Mucosa of rectum (tissue), 2 donors: ENCODE measurements at regions not wholly inside any gene's neighbourhood (a gene's known extent, or its start where the extent isn't known, plus 50 kb on each side); places are given as distances from the start of the nearest gene placed in this dataset.

Experiments used
- H3K27ac ChIP-seq, 2 donors: one replicate each; pipeline ENCODE4 v1.7.0; 2013; ENCODE audit warnings: inconsistent platforms in 2 of 2, low read depth in 2 of 2, low read length in 2 of 2
- H3K27me3 ChIP-seq, 2 donors: one replicate each; pipeline ENCODE4 v1.7.0; 2013; ENCODE audit warnings: low read length in 2 of 2; ENCODE audit not compliant: control insufficient read depth in 2 of 2, insufficient read depth in 2 of 2
- H3K36me3 ChIP-seq, 2 donors: one replicate each; pipeline ENCODE4 v1.7.0; 2013; ENCODE audit warnings: low read length in 2 of 2; ENCODE audit not compliant: control insufficient read depth in 2 of 2, insufficient read depth in 2 of 2
- H3K4me1 ChIP-seq, 2 donors: one replicate each; pipeline ENCODE4 v1.7.0; 2013; ENCODE audit warnings: low read length in 2 of 2, mild to moderate bottlenecking in 1 of 2; ENCODE audit not compliant: control insufficient read depth in 2 of 2, insufficient read depth in 2 of 2
- H3K4me3 ChIP-seq, 2 donors: one replicate each; pipeline ENCODE4 v1.7.0; 2013; ENCODE audit warnings: low read length in 2 of 2
- H3K9ac ChIP-seq, 2 donors: one replicate each; pipeline ENCODE4 v1.7.0; 2013; ENCODE audit warnings: low read length in 2 of 2, low read depth in 1 of 2, mild to moderate bottlenecking in 1 of 2
- H3K9me3 ChIP-seq, 2 donors: one replicate each; pipeline ENCODE4 v1.7.0; 2013; ENCODE audit warnings: low read length in 2 of 2; ENCODE audit not compliant: control insufficient read depth in 2 of 2
- donor health status: healthy.
- donor health status: Normal muscosa, but diverticular disease.

DNA sequence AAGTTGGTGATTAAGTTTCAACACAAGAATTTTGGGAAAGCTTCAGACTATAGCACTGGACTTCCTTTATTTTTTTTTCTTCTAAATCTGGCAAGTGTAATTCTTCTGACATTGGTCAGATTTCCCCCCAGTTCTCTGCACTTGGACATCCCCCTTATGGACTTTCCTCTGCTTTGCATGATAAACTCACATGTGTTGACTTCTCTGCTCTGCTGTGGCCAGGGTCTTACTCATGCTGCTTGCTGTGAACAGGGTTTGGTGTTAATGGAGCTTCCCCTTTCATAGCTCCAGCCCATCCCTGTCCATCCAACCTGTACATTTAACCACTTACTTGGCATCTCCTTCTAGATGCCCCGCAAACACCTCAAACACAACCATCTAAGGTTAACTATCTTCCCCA, 70.5 kb upstream of the SPATA13 start:
- Histone ChIP-seq H3K4me1 (peaks cover 4 to 8% of the 10 kb centered on the region in 2 donors), H3K36me3 (no peaks in the 10 kb centered on the region), H3K27ac (no peak overlapping the region), H3K9ac (no peak overlapping the region), H3K4me3 (no peak overlapping the region), H3K9me3 (no peaks in the 10 kb centered on the region), H3K27me3 (no peaks in the 10 kb centered on the region)

DNA sequence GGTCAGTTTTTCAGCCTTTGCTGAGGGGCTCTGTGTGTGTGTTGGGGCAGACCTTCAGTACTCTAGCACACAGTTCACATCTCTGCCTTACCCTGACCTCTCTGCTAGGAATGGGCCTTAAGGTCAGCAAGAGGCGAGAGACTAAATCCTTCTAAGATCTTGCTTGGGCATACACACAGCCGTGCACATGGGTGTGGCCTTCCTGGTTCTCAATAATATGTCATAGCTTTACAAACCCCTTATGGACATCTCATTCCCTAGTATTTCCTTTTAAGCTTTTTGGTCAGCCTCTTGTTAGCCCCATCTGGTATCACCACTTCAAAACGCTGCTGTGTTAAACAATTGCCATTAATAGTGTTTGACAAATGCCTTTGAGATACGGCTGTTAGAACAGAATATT, 69.4 kb upstream of the SPATA13 start:
- Histone ChIP-seq H3K27me3 (no peaks in the 10 kb centered on the region), H3K9ac (no peak overlapping the region), H3K4me3 (no peak overlapping the region), H3K9me3 (no peaks in the 10 kb centered on the region), H3K36me3 (no peaks in the 10 kb centered on the region), H3K4me1 (peaks cover 4 to 8% of the 10 kb centered on the region in 2 donors), H3K27ac (no peak overlapping the region)

DNA sequence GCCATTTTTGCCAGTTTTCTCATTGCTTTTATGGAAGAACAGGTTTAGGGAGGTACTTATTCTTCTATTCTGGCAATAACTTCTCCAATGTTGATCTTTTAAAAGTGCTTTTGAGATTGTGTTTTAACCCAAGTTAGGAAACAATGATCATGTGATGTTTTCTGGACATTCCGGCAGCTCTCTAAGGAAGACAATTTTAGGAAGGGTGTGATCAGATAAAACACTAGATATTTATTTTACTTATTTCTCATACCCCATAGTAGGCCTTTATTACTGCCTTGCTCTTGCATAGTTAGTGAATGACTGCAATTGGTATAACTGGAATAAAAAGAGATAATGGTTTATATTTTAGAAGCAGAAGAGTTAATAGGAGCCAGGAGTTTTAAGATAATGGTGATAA, 68.4 kb upstream of the SPATA13 start:
- no peak overlapping the region for H3K4me3 ChIP-seq
- peaks cover 4 to 8% of the 10 kb centered on the region in 2 donors for H3K4me1 ChIP-seq
- H3K36me3 ChIP-seq: no peaks in the 10 kb centered on the region
- no peak overlapping the region for H3K27ac ChIP-seq
- H3K27me3 ChIP-seq: no peaks in the 10 kb centered on the region
- no peak overlapping the region for H3K9ac ChIP-seq
- no peaks in the 10 kb centered on the region for H3K9me3 ChIP-seq

DNA sequence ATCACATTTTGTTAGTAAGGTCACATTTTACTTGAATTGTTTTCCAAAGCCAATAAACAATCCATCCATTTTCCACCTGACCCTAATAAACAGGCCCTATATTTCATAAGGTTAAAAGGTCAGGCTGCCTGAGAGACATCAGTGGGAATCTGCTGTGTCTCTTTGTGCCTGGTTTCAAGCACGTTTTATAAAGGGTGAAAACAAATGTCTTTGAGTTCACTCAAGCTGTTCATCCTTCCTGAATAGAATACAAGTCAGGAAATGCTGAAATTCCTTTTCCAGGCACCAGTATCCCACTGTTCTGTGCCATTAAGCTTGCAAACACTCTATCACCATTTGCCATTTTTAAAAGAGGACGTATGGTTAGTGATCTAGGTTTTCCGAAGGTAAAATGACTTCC, 67.5 kb upstream of the SPATA13 start:
- H3K4me1 ChIP-seq: peaks cover 0 to under 1% of the 10 kb centered on the region in 2 donors
- H3K4me3 ChIP-seq: no peak overlapping the region
- H3K27me3 ChIP-seq: no peaks in the 10 kb centered on the region
- H3K27ac ChIP-seq: no peak overlapping the region
- no peaks in the 10 kb centered on the region for H3K9me3 ChIP-seq
- H3K36me3 ChIP-seq: no peaks in the 10 kb centered on the region
- H3K9ac ChIP-seq: no peak overlapping the region

DNA sequence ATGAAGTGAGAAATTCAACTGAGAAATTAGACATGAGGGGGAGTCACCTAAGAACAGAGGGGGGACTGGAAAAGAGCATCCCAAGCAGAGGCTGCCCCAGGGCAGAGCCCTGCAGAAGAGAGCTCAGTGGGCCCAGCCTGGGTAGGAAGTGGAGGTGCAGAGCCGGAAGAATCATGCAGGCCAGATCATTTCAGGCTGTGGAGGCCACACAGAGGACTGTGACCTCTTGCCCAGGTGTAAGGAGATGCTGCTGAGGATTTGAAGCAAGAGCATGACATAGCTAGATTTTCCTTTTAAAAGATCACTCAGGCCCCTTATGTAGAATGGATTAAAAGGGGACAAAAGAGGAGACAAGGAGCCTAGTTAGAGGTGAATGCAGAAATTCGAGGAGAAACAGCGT, 63.9 kb upstream of the SPATA13 start:
- Histone ChIP-seq H3K36me3 (no peaks in the 10 kb centered on the region), H3K27ac (no peak overlapping the region), H3K9ac (no peak overlapping the region), H3K9me3 (no peaks in the 10 kb centered on the region), H3K27me3 (no peaks in the 10 kb centered on the region), H3K4me3 (no peak overlapping the region), H3K4me1 (peaks cover 0 to 4% of the 10 kb centered on the region in 2 donors)

DNA sequence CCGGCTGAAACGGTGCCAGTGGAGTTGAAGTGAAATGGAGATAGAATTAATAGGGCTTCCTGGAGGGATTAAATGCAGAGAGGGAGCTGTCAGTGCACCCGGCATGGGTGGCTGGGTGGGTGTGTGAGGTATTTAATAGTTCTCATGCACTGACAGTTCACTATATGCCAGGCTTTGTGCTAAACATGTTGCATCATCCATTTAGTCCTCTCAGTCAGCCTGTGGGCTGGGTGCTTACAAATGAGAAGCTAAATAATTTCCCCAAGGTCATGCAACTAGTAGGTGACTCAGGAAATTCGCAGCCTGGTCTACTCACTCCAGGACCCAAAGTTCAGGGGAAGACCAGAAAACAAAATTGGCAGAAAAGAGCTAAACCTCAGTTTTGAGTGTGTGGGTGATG, 63.5 kb upstream of the SPATA13 start:
- Histone ChIP-seq H3K27me3 (no peaks in the 10 kb centered on the region), H3K36me3 (no peaks in the 10 kb centered on the region), H3K4me3 (no peak overlapping the region), H3K4me1 (peaks cover 0 to 4% of the 10 kb centered on the region in 2 donors), H3K27ac (no peak overlapping the region), H3K9me3 (no peaks in the 10 kb centered on the region), H3K9ac (no peak overlapping the region)

DNA sequence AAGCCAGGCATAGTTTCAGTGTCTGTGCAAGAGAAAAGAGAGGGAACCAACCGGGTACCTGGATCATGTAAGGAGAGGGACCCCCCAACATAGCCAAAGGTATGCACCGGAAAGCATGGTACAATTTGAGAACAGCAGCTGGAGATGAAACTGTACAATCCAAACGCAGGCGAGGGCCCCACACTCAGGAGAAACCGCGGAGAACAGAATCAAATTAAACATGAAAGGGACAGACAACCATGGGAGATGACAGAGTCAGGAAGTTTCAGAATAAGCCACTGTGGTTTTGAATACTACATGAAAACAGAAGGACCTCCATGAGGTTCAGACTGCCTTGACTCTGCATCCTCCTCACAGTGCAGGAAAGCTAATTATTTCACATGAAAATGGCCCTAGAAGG, 62.9 kb upstream of the SPATA13 start:
- no peak overlapping the region for H3K4me3 ChIP-seq
- H3K4me1 ChIP-seq: peaks cover 0 to 4% of the 10 kb centered on the region in 2 donors
- no peak overlapping the region for H3K27ac ChIP-seq
- no peaks in the 10 kb centered on the region for H3K9me3 ChIP-seq
- H3K27me3 ChIP-seq: no peaks in the 10 kb centered on the region
- H3K9ac ChIP-seq: no peak overlapping the region
- H3K36me3 ChIP-seq: no peaks in the 10 kb centered on the region

DNA sequence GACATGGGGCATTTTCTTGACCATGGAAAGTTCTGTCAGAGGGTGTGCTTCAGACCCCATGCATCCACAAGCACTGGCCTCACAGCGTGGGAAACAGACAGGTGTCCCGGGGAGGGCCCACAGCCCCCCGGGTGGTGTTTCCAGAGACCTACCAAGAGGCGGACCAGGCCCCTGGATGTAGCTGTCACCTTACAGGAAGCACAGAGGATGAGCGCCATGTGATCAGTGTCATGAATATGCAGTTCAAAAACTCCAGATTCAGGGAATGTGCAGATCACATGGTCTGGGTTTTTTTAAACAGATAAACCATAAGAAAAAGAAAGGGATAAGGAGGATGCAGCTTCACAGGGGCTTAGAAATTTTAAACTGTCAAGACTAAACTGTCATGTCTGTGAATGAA, 61.0 kb upstream of the SPATA13 start:
- Histone ChIP-seq H3K27me3 (no peaks in the 10 kb centered on the region), H3K36me3 (no peaks in the 10 kb centered on the region), H3K27ac (no peak overlapping the region), H3K4me1 (peaks cover 0 to 4% of the 10 kb centered on the region in 2 donors), H3K9me3 (no peaks in the 10 kb centered on the region), H3K9ac (no peak overlapping the region), H3K4me3 (no peak overlapping the region)

DNA sequence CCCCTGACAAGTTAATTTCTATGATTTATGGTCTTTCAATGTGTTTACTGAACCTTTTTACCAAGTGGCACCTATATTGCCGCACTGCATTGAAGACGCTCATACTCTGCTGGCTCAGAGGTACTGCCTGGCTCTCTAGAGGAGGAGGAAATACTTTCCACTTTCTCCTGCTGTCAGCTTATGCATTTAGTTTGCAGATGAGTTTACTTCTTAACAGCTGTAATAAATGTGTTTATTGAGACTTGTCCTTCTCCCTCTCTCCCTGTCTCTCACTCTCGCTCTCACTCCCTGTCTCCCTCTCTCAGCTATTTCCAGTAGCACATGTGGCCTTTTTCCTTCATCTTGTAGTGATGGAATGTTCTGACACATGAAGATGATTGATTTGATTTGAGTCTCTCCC, 60.3 kb upstream of the SPATA13 start:
- H3K27me3 ChIP-seq: no peaks in the 10 kb centered on the region
- no peaks in the 10 kb centered on the region for H3K36me3 ChIP-seq
- H3K4me3 ChIP-seq: no peak overlapping the region
- H3K9ac ChIP-seq: no peak overlapping the region
- H3K9me3 ChIP-seq: no peaks in the 10 kb centered on the region
- H3K4me1 ChIP-seq: peaks cover 0 to 4% of the 10 kb centered on the region in 2 donors
- no peak overlapping the region for H3K27ac ChIP-seq

DNA sequence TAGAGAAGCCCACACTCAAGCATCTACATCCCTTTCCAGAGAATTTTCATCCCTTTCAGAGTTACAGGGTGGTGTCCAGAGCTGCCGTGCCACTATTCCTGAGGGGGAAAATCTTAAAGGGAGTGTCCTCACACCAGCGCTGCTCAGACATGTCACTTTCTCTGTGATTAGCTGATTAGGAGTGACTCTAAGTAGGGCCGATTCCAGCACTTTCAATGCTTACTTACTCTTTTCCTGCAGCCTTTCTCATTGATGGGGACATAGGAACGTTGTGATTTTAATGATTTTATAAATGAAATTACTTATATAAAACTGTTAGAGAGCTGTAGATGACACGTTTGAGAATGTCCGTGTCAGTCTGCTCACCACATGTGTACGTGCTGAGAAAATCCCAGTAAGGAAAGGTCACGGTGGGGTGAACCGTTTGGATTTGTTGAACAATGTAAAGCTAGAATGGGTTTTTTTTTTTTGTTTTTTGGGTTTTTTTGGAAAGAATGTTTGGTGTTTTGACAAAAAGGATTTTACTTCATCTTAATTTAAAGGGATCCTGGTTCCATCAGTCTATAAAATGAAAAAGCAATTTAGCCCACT, 56.6 kb upstream of the SPATA13 start:
- no peaks in the 10 kb centered on the region for H3K36me3 ChIP-seq
- no peak overlapping the region for H3K9ac ChIP-seq
- peaks cover 0 to 4% of the 10 kb centered on the region in 2 donors for H3K4me1 ChIP-seq
- no peaks in the 10 kb centered on the region for H3K27me3 ChIP-seq
- no peak overlapping the region for H3K27ac ChIP-seq
- H3K9me3 ChIP-seq: no peaks in the 10 kb centered on the region
- no peak overlapping the region for H3K4me3 ChIP-seq

DNA sequence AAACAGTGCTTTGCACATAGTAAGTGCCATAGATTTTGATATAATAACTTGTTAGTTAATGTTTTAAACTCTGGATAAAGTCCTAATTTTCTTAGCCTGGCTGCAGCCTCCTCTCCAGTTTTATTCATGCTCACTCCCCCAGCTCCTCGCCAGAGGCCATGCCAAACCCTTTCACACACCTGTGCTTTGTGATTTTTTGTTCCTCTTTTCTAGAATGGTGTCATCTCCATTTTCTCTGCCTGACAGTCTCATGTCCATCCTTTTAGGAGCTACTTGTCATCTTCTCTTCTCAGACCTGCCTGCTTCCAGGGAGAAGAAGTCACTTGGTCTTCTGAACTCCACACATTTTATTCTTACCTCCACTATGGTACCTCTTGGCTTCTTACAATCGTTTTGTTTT, 55.8 kb upstream of the SPATA13 start:
- H3K9ac ChIP-seq: no peak overlapping the region
- peaks cover 0 to 4% of the 10 kb centered on the region in 2 donors for H3K4me1 ChIP-seq
- no peaks in the 10 kb centered on the region for H3K36me3 ChIP-seq
- no peaks in the 10 kb centered on the region for H3K27me3 ChIP-seq
- H3K4me3 ChIP-seq: no peak overlapping the region
- no peaks in the 10 kb centered on the region for H3K9me3 ChIP-seq
- no peak overlapping the region for H3K27ac ChIP-seq
